ENCODE measurements at regions not wholly inside any gene's neighbourhood (a gene's known extent, or its start where the extent isn't known, plus 50 kb on each side); places are given as distances from the start of the nearest gene placed in this dataset.

DNA sequence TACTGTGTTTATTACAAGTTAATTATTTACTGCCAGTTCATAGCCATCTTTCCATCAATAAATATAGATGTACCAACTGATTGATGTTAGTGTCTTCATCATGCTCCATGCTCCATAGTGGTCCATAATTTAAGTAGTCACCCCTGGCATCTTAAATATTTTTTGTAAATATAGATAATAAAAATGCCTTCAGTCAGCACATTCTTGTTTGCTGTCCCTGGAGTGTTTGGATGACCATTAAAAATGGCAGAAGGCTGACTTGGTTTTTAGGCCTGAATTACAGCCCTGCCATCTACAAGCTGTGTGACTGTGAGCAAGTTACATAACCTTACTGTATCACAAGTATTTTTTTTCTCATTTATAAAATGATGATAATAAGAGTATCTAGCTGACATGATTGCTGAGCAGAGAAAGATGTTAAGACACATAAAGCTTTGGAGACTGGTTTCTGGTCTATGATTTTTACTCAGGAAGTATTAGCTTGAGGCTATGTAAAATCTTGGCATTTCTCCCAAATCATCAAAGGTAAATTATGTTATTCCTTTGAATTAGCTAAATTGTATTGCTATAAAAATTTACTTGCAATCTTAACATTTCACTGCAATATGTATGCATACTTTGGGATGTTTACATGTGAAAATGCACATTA is 427.2 kb downstream of the USP25 start:
- CTCF ChIA-PET: no interaction called here
- POLR2A ChIA-PET: no interaction called here
- TF ChIP-seq, protein P1, sequence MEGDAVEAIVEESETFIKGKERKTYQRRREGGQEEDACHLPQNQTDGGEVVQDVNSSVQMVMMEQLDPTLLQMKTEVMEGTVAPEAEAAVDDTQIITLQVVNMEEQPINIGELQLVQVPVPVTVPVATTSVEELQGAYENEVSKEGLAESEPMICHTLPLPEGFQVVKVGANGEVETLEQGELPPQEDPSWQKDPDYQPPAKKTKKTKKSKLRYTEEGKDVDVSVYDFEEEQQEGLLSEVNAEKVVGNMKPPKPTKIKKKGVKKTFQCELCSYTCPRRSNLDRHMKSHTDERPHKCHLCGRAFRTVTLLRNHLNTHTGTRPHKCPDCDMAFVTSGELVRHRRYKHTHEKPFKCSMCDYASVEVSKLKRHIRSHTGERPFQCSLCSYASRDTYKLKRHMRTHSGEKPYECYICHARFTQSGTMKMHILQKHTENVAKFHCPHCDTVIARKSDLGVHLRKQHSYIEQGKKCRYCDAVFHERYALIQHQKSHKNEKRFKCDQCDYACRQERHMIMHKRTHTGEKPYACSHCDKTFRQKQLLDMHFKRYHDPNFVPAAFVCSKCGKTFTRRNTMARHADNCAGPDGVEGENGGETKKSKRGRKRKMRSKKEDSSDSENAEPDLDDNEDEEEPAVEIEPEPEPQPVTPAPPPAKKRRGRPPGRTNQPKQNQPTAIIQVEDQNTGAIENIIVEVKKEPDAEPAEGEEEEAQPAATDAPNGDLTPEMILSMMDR (IDR thresholded peaks at IDR 0.05): no peak
- Mint-ChIP-seq H3K36me3 (ENCODE audit: low read depth) (no peaks in the 10 kb centered on the region), H3K27me3 (no peaks in the 10 kb centered on the region), H3K4me3 (no peak overlapping the region), H3K27ac (no peak overlapping the region), H3K9me3 (no peaks in the 10 kb centered on the region), H3K4me1 (ENCODE audit: low read depth) (no peaks in the 10 kb centered on the region)
- intact Hi-C loops (cut with micrococcal nuclease): no loop called here
- ATAC-seq (no peak), DNase-seq (no peak)

DNA sequence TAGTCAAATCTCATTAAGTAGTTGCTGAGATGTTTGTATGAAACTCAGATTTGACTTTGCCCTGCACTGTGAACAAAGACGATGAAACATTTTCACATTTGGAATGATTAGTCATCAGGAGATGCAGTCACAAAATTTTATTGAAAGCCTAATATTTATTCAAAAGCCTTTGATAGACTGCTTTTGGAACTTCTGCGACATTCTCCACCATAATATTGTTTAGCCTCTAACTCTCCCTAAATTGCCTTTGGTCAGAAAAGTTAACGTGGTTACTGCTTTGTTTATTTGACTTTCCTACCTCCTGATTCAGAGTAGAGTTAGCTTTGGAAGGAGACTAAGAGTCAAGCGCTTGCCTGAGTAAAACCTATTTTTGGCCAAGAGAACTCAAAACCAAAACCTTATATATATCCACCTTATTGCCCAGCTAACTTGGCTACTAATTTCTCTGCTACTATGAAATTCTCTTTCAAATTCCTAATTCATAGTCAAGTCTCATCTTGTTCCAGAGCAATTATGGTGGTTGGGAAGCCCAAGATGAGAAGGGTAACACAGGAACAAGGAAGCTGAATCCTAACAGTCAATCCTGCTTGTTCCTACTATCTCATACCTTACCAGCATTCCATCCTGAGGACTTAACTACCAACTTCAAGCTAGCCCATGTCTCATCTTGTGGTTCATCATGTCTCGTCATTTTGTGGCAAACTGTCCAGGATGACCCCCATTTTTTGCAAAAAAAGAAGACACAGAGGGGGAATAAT is 429.6 kb downstream of the USP25 start:
- Mint-ChIP-seq H3K27me3 (no peaks in the 10 kb centered on the region), H3K27ac (no peak overlapping the region), H3K4me1 (ENCODE audit: low read depth) (no peaks in the 10 kb centered on the region), H3K36me3 (ENCODE audit: low read depth) (no peaks in the 10 kb centered on the region), H3K9me3 (no peaks in the 10 kb centered on the region), H3K4me3 (no peak overlapping the region)
- DNase-seq: no peak
- ChIA-PET CTCF (no interaction called here), POLR2A (no interaction called here)
- intact Hi-C loops (cut with micrococcal nuclease): no loop called here
- TF ChIP-seq, protein P1 (IDR thresholded peaks at IDR 0.05): no peak
- no peak for ATAC-seq

DNA sequence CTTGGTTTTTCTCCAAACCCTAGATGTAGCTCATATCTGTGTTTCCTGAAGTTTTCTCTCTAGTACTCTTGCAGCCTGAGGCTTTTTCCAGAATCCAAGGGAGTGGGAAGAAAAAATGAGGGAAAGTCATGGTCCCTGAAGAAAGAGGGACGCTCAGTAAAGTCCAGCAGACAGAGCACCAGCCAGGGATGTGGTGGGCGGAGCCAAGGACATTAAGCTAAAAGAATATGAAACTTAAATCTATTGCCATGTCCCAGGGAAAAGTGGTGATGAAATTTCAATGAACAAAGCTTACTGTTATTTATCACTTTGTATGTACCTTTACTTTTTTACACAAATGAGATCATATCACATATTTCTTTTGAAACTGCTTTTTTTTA is 430.2 kb downstream of the USP25 start:
- H3K36me3 Mint-ChIP-seq (ENCODE audit: low read depth): no peaks in the 10 kb centered on the region
- H3K9me3 Mint-ChIP-seq: no peaks in the 10 kb centered on the region
- DNase-seq (no peak), ATAC-seq (no peak)
- CTCF ChIA-PET: no interaction called here
- intact Hi-C loops (cut with micrococcal nuclease): no loop called here
- no peaks in the 10 kb centered on the region for H3K27me3 Mint-ChIP-seq
- H3K4me1 Mint-ChIP-seq (ENCODE audit: low read depth): no peaks in the 10 kb centered on the region
- H3K27ac Mint-ChIP-seq: no peak overlapping the region
- no peak overlapping the region for H3K4me3 Mint-ChIP-seq
- TF ChIP-seq, protein P1 (IDR thresholded peaks at IDR 0.05): no peak
- POLR2A ChIA-PET: no interaction called here

DNA sequence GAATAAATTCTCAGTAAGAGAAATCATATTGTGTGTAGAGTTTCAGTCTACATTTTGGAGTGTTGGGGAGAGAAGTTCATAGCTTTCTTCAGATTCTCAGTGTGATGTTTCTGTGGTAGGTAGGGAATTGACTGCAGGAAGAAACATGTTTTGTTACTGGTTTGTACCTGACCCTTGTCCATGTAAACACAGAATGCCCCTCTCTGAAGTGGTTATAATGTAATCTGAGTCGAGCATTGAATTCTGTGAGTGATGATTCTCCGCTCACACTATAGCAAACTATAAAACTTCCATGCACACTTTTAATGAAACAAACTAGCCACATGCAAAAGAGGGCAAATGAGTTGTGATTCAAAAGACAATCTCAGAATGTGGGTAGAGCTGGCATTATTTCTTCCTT is 433.2 kb downstream of the USP25 start:
- Mint-ChIP-seq H3K27ac (no peak overlapping the region), H3K4me1 (ENCODE audit: low read depth) (no peaks in the 10 kb centered on the region), H3K9me3 (no peaks in the 10 kb centered on the region), H3K4me3 (no peak overlapping the region), H3K36me3 (ENCODE audit: low read depth) (no peaks in the 10 kb centered on the region), H3K27me3 (no peaks in the 10 kb centered on the region)
- ChIA-PET CTCF (no interaction called here), POLR2A (no interaction called here)
- intact Hi-C loops (cut with micrococcal nuclease): no loop called here
- TF ChIP-seq, protein P1 (IDR thresholded peaks at IDR 0.05): no peak
- ATAC-seq (no peak), DNase-seq (no peak)

DNA sequence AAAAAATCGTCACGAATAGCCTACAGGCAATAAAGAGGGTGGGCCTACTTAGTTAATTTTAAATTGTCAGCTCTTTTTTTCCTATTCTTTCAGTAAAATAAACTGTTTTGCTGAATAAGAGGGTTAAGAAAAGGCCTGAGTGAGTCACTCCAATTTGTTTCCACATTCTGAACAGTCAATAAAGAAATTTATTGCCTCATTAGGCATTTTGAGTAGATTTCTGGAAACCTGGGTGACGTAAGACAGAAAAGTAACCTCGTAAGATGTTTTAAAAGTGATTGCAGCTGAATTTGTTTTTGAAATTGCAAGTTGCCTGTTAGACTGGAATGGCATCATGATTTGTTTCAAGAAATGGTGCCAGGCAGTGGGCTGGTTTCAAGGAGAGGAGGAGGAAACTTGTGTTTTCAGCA is 439.3 kb downstream of the USP25 start:
- ATAC-seq: no peak
- no peak overlapping the region for H3K27ac Mint-ChIP-seq
- no peak overlapping the region for H3K4me3 Mint-ChIP-seq
- ChIA-PET CTCF (no interaction called here), POLR2A (no interaction called here)
- DNase-seq: no peak
- no peaks in the 10 kb centered on the region for H3K4me1 Mint-ChIP-seq (ENCODE audit: low read depth)
- H3K9me3 Mint-ChIP-seq: no peaks in the 10 kb centered on the region
- intact Hi-C loops (cut with micrococcal nuclease): no loop called here
- no peaks in the 10 kb centered on the region for H3K27me3 Mint-ChIP-seq
- TF ChIP-seq, protein P1 (IDR thresholded peaks at IDR 0.05): no peak
- H3K36me3 Mint-ChIP-seq (ENCODE audit: low read depth): no peaks in the 10 kb centered on the region
